Stimulated activated CD4-positive, alpha-beta T cell treated with anti-CD3 and anti-CD28 coated beads, Interleukin-1b, Interleukin-23, amount 100 ng/mL, for 24 hours (primary cell): ENCODE measurements at regions not wholly inside any gene's neighbourhood (a gene's known extent, or its start where the extent isn't known, plus 50 kb on each side); places are given as distances from the start of the nearest gene placed in this dataset.
"Not testable (repeated sequence)": the region's sequence is repeated elsewhere in the genome, so short reads cannot be mapped to it uniquely, and the experiment has no call there.

Source experiments
- DNase-seq, 4 experiments: peaks; one replicate each; pipeline ENCODE4 v3.0.0-alpha.2; 2020; ENCODE audit warnings: low read depth in 4 of 4, low spot score in 1 of 4

DNA sequence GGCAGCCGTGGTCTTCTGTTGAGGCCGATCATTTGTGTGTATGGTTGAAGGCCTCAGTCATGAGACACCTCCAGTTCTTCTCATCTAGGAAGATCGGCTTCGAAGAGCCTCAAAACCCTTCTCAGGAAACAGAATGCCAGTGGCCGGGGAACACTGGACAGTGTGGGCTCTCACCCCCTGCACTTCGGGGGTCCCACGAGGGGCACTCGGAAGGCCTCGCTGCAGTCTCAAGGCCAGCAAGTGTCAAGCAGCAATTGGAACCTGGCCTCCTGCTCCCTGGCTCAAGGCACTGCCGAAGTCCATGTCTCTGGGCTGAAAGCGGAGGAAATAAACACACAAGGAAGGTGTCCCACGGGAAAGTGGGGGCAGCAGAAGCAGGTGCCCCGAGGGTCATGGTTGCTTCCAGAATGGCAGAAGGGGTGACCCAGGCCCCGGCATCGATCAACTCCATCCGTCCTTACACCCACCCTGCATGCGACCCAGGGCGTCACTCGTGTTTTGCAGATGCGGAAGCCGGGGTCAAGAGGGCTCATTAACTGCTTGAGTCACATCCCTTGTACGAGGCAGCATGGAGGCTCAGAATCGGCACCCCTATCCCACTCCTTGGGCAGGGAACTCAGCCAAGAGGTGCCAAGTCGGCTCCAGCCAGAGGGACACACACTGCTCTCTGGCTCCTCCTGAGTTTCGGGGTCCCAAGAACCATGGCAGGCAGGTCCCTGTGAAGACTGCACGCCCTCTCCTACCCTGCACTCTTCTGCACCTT lies 231.3 kb upstream of the SHH start:
- DNase-seq = no peak

DNA sequence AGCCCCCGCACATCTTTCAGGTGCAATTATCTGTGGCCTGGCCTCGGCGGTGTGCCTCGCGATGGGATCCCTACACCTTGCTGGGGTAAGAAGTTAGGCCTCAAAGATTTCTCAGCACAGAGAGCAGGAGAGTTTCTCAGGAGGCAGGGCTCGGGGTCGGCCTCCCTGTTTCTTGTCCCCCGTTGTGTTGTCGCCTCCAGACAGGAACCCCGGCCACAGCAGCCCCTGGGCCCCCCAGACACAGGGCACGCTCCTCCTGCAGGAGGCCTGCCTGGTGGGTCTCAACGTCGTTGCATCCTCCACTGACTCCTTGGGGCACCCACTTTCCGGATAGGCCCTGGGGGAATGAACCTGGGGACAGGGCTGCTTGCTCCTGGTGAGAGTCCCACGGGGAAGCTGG lies 229.1 kb upstream of the SHH start:
- no peak for DNase-seq

DNA sequence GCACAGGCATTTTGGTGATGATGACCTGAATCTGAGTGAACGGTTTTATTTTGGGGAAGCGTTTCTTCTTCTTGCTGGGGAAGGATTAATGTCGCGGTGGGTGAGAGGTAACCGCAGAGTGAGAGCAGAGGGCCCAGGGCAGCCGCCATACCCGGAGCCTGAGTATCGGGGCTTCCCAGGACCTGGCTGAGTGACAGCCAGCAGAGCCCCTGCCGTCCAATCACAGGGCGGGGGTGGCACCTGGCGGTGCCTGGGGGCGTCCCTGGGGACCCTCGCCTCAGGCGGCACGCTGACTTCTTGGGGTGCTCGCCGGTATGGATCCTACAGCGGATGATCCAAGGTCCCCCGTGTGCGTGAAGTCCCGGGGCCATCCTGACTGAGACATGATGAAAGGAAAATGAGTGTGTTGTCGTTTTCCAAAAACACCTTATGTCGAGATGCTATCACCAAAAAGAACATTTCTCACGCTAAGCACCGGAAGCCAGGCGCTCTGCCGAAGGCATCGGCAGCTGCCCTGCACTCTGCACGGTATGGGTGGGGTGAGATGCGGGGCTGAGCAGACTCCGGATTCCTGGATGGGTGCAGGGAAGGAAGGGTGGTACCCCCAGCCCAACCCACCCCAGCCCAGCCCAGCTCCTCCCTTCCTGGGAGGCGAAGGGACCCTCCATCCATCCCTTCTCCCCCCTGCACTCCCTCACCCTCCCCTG lies 227.9 kb upstream of the SHH start:
- DNase-seq = no peak

DNA sequence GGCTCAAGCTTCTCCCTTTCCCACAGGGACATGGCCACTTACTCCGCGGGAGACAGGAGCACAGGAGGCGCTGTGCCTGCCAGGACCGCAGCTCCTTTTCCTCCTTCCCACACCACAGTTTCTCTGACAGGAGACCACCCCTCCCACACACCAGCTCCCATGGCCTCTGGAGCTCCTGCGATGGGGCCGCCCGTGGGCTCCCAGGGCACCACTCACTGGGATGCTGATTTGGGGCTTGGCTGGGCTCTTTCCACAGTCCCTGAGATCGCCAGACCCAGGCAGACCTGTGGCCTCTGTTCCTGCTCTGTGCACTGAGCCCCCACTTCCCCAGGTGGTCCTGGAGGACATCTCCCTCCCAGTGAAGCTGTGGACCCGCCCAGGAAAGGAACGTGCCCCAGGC lies 226.9 kb upstream of the SHH start:
- DNase-seq = no peak

DNA sequence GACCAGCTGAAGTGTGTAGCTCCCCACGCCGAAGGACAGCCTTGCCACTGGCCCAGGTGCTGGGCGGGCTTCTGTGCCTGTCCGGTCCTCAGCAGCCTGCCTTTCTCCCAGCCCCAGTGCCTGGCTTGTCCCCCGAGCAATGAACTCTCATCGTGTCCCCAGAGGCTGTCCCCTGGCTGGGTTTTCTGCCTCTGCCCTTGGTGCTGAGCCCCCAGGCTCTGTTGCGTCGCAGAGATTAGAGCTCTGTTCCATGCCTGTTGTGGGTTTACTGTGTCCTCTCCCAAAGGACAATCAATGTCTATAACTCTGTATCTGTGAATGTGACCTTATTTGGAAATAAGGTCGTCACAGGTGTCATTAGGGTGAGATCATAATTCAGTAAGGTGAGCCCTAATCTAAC lies 226.1 kb upstream of the SHH start:
- DNase-seq = no peak

DNA sequence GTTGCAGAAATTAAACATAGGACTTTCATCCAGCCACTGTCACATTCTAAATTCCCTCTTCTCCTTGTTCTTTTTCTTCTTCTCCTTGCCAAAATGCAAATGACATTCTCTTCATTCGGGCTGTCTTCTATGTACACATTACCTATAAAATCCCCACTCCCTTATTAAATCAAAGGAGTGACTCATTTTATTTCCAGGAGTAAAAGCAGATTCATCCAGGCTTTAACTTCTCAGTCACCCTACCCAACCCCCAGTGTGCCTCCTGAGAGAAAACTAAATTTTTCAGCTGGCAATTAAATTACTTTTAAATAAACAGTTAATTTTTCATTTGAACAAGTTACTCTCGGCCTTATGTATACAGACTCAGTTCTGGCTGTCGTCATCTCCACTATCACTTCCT lies 223.9 kb upstream of the SHH start:
- DNase-seq = no peak

DNA sequence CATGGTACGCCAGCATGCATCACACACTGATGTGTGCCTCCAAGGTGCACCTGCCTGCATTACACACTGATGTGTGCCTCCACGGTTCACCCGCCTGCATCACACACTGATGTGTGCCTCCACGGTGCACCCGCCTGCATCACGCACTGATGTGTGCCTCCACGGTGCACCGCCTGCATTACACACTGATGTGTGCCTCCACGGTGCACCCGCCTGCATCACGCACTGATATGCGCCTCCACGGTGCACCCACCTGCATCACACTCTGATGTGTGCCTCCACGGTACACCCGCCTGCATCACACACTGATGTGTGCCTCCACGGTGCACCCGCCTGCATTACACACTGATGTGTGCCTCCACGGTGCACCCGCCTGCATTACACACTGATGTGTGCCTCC lies 223.1 kb upstream of the SHH start:
- DNase-seq = not testable (repeated sequence)

DNA sequence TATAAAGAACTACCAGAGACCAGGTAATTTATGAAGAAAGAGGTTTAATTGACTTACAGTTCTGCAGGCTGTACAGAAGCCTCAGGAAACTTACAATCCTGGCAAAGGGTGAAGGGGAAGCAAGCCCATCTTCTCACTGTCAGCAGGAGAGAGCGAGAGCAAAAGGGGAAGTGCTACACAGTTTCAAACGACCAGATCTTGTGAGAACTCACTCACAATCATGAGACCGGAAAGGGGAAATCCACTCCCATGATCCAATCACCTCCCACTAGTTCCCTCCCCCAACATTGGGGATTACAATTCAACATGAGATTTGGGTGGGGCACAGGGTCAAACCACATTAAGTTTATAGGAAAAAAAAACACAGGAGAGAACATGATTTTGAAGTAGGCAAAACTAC lies 222.1 kb upstream of the SHH start:
- DNase-seq = no peak

DNA sequence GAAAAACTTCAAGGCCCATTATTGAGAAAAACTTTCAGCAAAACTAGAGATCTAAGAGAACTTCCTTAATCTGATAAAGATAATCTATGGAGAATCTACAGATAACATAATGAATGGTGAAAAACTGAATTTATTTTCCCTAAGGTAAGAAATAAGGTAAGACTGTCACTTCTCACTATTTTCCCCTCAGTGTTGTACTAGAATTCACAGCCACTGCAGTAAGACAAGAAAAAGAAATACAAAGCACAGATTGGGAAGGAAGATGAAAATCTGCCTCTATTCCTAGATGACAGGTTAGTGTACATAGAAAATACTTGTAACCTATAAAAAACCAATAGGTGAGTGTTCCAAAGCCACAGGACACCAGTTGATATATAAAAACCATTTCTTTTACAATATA lies 220.7 kb upstream of the SHH start:
- no peak for DNase-seq

DNA sequence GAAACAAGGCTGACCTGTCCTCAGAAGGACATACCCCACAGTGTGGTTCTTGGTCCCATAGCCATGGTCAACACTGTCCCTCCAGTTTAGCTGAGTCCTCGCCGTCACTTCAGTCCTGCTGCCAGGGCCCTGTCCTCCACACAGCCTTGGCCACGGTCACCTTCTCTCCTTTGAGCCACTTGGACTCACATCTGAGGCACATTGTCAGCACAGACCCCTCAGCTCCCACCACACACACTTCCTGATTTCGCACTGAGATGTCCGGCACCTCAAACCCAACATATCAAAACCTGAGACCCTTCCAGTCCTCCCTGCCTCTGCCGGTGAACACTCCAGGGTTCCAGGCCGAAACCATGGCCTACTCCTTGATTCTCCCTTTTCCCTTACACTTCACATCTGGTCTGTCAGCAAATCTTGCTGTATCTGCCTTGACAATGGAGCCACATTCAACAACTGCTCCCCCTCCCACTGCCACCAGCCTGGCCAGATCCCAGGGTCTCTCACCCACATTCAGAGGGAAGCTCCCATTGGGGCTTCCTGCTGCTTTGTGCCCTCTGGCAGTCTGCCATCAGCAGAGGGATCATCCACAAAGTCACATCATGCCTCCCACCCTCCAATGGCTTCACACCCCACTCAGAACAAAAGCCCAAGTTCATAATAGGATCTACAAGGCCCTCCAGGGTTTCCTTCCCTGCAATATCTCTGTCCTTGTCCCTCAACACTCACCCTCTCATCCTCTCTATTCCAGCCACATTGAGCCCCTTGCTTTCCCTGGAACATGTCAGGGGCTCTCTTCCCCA lies 219.6 kb upstream of the SHH start:
- DNase-seq = no peak

DNA sequence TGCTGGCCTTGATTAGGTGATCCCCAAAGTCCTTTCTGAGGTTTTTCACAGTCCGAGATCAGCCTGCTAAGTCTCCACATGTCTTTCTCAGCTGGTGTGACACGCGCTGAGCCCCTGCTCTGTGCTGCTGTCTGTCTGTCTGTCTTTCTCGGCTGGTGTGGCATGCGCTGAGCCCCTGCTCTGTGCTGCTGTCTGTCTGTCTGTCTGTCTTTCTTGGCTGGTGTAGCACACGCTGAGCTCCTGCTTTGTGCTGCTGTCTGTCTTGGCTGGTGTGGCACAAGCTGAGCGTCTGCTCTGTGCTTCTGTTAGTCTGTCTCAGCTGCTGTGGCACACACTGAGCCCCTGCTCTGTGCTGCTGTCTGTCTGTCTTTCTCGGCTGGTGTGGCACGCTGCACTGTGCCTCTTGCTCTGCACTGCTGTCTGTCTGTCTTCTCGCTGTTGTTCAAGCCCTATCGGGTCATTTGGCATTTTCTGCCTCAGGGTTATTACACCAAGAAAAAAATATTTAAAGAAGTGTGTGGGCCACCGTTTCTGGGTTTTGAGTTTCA lies 217.3 kb upstream of the SHH start:
- no peak for DNase-seq

DNA sequence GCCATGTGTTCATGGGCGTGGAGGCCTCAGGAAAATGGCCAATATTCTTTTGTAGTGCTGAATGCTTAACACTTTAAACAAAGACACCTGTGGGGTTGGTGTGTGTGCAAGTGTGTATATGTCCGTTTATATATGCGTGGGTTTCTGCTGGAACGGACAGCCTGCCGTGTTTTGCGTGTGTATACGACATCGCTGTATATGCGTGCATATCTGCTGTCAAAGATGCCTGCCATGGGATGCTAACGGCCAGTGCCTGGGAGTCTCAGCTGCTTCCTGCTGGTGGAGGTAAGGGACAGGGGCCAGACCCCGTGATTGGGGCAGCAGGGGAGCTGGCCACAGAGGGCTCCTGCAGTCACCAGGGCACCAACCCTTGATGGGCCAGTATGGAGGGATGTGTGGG lies 216.3 kb upstream of the SHH start:
- no peak for DNase-seq

DNA sequence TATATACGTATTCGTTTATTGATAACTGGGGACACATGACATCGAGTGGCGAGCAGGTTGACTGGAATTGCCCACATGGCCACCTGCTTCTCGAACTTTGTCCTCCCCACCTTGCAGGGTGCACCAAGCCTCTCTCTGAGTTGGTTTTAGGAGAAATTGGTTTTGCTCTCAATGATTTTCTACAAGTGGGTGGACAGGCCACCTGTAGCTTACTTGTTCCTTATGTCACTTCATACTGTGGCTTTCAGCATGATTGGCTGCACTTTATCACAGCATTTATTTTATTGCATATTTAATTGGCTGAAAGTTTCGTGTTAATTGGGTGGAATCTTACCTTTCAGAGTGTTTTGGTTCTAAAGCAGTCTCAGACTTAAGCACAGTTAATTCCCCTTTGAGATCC lies 215.6 kb upstream of the SHH start:
- no peak for DNase-seq

DNA sequence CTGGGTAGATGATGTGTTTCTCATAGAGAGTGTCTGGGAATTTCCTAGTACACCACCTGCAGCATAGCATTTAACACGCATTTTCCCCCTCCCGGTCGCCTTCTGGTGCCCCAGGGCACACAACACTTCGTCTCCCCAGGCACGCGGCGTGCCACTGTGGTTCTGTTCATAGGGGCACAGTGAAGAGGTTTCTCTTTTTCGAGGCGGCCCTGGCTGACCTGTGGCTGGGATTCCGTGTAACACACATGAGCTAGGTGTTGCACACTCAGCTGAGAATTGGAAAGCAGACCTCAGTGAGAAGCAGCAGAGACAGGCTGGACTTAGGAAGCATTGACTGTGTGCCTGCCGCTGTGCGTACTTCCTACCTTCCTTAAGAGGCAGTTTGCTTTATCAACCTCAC lies 214.3 kb upstream of the SHH start:
- no peak for DNase-seq

DNA sequence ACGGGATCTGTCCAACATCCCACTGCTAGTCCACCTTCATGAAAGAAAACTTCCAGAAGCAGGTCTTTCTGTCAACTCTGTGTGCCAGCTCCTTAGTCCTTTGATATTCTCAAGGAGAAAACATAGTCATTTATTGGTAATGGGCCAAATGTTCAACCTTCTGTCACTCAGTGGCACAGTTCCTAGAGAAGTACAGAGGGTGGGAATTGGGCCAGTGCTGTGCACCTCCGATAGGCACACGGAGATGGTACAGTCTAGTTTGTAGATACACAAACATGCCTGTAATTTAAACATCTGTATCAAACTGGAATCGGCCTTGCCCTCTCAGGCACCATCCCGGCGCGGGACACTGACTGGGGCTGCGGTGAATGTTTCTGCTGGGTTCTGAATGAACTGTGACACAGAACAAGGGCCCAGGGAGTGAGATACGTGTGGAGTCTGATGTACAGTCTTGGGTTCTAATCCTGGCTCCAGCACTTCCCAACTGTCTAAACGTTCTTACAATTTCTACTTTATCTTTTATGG lies 213.9 kb upstream of the SHH start:
- DNase-seq = no peak

DNA sequence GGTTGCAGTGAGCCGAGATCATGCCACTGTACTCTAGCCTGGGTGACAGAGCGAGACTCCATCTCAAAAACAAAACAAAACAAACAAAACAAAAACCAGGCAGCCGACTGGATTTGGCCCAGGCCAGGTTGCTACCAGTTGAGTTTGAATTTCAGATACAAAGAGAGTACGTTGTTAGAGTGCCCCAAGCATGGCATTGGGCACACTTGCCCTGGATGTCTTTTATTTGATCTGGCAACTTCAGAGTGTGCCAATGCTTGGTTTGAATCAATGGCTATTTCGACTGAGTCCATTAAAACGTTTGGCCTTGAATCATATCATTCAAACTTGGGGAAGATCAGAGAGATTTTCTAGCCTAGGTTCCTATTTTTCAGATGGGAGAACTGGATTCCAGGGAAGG lies 213.4 kb upstream of the SHH start:
- DNase-seq = no peak

DNA sequence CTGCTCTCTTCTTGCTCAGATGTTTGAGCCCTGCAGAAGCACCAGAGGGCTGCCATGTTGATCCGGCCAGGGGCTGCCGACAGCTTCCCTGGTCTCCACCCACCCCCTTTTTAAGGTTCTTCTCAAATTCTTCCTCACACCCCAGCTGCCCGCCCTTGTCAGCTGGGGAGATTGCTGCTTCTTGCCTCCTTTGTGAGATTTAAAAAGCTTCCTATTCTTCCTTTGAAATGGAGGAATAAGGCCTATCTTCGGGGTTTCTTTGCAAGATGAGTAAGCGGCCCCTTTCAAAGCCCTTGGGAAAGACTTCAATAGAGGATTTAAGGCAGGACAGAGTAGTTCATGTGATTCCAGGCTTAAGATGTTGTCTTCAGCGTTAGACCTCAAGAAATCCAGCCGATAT lies 211.9 kb upstream of the SHH start:
- no peak for DNase-seq

DNA sequence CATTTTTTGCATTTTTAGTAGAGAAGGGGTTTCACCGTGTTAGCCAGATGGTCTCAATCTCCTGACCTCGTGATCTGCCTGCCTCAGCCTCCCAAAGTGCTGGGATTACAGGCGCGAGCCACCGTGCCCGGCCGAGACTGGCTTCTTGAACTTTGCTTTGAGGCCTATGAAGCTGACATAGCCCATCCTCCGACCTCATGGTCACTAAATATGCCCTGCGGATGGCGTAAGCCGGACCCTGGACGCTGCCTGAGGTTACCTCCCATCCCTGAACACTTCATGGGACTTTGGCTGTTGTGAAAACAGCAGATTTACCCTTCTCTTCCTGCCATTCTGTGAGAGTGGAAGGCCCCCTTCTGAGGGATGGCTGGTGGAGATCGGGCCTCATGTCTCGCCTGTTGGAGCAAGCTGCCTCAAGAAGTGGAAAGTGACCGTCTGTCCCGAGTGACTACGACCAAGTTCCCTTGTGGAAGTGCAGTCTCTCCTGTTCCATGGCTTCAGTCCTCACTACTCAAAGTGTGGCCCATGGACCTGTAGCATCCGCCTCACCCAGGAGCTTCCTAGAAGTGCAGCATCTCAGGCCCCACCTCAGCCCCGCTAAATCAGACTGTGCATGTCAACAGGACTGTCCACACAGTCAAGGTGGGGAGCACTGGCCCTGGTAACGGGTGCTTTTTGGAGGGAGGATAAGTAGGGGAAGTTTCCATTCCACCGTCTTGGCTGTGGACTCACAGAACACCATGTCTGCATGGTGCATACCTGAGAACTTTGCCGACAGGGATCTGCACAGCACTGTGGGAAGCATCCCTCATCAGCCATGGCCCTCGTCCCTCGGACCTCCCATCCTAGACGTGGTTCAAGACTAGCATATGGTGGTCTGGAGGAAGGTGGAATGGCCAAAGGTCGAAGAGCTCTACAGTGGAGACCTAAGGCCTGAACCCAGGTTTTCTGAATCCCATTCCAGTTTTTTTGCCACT lies 210.5 kb upstream of the SHH start:
- DNase-seq = no peak

DNA sequence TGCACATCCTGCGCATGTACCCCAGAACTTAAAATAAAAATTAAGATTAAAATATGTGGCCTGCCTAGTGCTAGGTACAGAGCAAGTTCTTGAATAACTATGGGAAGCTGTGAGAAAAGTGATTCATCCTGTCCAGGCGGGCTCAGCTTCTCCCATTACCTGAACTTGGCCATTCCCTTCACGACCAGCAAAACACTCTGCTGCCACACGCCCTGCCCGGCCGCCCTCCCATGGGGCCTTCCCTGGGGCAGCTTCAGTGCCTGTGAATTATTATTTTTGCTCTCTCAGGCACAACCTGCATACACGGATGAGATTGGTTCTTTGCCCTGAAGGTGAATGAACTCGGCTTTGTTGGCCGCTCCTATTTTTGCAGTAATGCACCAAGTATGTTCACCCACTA lies 209.2 kb upstream of the SHH start:
- DNase-seq = no peak

DNA sequence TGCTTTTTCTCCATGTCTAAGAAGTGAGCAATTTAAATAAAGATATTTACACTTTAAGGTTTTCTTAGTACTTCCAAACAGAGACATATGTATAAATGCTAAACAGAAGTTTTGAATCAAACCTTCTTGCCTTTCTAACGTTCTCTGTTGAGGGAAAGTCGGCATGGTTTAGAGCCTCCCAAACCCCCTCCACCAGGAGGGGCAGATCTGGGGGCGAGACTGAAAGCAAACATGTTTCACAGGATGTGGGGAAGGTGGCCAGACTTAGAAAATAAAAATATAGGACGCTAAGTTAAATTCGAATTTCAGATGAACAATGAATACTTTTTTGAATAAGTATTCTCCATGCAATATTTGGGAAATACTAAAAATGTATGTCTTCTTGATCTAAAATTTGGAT lies 208.3 kb upstream of the SHH start:
- DNase-seq = no peak
